HG02763 (cell line): ENCODE measurements at regions not wholly inside any gene's neighbourhood (a gene's known extent, or its start where the extent isn't known, plus 50 kb on each side); places are given as distances from the start of the nearest gene placed in this dataset.
"Not testable (repeated sequence)": the region's sequence is repeated elsewhere in the genome, so short reads cannot be mapped to it uniquely, and the experiment has no call there.

Experiments used
- ATAC-seq: cut with Tn5 transposase; IDR thresholded peaks from one replicate; pipeline ENCODE4 v1.9.1; 2021; ENCODE audit warnings: mild to moderate bottlenecking, moderate library complexity; ENCODE audit not compliant: unreplicated experiment

- ATAC-seq, result no peak
Observed at GRCh38 chr4:12958436-12958835, 525.7 kb downstream of the RAB28 start.

- ATAC-seq, result no peak
Observed at GRCh38 chr4:12957108-12957507, 527.0 kb downstream of the RAB28 start.

GRCh38 chr4:12956026-12956425 is 528.1 kb downstream of the RAB28 start:
- ATAC-seq, result no peak

GRCh38 chr4:12949719-12950490 is 534.2 kb downstream of the RAB28 start:
- no peak for ATAC-seq

GRCh38 chr4:12943069-12943468 is 541.1 kb downstream of the RAB28 start:
- ATAC-seq, result no peak

GRCh38 chr4:12933760-12934221 is 550.3 kb downstream of the RAB28 start:
- no peak for ATAC-seq

GRCh38 chr4:12932203-12932788 is 551.8 kb downstream of the RAB28 start:
- no peak for ATAC-seq

- no peak for ATAC-seq
Observed at GRCh38 chr4:12929784-12930183, 554.4 kb downstream of the RAB28 start.

- ATAC-seq, result no peak
Observed at GRCh38 chr4:12928751-12929150, 555.4 kb downstream of the RAB28 start.

GRCh38 chr4:12926189-12927066 is 557.7 kb downstream of the RAB28 start:
- ATAC-seq, result no peak

GRCh38 chr4:12924728-12925320 is 559.3 kb downstream of the RAB28 start:
- no peak for ATAC-seq

- ATAC-seq, result no peak
Observed at GRCh38 chr4:12924253-12924652, 559.9 kb downstream of the RAB28 start.

GRCh38 chr4:12912896-12913418 is 571.2 kb downstream of the RAB28 start:
- no peak for ATAC-seq

- ATAC-seq, result no peak
Observed at GRCh38 chr4:12911750-12912358, 572.3 kb downstream of the RAB28 start.

GRCh38 chr4:12903640-12904039 is 580.5 kb downstream of the RAB28 start:
- ATAC-seq, result not testable (repeated sequence)

GRCh38 chr4:12902735-12903134 is 581.4 kb downstream of the RAB28 start:
- ATAC-seq, result no peak

- no peak for ATAC-seq
Observed at GRCh38 chr4:12897954-12898353, 586.2 kb downstream of the RAB28 start.

- no peak for ATAC-seq
Observed at GRCh38 chr4:12894062-12894461, 590.1 kb downstream of the RAB28 start.

- ATAC-seq, result no peak
Observed at GRCh38 chr4:12889054-12889453, 595.1 kb downstream of the RAB28 start.
